Right lobe of liver (tissue), 4 donors: ENCODE measurements at regions not wholly inside any gene's neighbourhood (a gene's known extent, or its start where the extent isn't known, plus 50 kb on each side); places are given as distances from the start of the nearest gene placed in this dataset.

Experiments
- CTCF ChIP-seq, 4 donors: fragments of 200-600 bp in 3 of 4; fragments of 450-650 bp in 1 of 4; IDR thresholded peaks; one replicate each; pipeline versions ENCODE4 v1.5.1 to v1.8.0; 2016 to 2022; ENCODE audit warnings: antibody characterized with exemption in 4 of 4, mild to moderate bottlenecking in 2 of 4
- POLR2A ChIP-seq: fragments of 450-650 bp; IDR thresholded peaks from one replicate; pipeline ENCODE4 v1.6.1; 2017; ENCODE audit warnings: antibody characterized with exemption, mild to moderate bottlenecking
- donor health status: DM: no; HTN: no; CAD: no.
- donor health status: DM: no; HTN: no; CAD: no.
- donor health status: DM: no; HTN: yes; CAD: no.

DNA sequence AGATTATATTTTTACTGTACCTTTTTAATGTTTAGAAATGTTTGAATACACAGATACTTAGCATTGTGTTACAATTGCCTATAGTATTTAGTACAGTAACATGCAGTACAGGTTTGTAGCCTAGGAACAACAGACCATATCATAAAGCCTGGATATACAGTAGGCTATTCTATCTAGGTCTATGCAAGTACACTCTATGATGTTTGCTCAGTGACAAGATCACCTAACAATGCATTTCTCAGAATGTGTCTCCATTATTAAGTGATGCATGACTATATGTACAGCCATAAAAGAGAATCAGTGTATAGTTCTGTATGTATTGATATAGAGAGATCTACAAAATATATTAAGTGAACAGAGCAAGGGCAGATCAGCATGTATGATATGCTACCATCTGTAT is 616.4 kb downstream of the XIRP2 start:
- TF ChIP-seq CTCF (IDR thresholded peaks at IDR 0.05): no peak
- TF ChIP-seq POLR2A: no peak
